Keratinocyte (primary cell): ENCODE measurements at regions not wholly inside any gene's neighbourhood (a gene's known extent, or its start where the extent isn't known, plus 50 kb on each side); places are given as distances from the start of the nearest gene placed in this dataset.

Experiments used
- DNase-seq: peaks from one replicate; pipeline ENCODE4 v3.0.0-alpha.2; 2011; ENCODE audit warnings: low read depth, missing footprints, low spot score
- FAIRE-seq: peaks from 2 replicates; lab custom pipeline; 2011; peaks lifted over from hg19 to GRCh38; lab: Jason Lieb, UNC
- H2AFZ ChIP-seq: 2 replicates; pipeline ENCODE4 v1.6.0; 2012; ENCODE audit warnings: low read length, control low read depth, inconsistent platforms; ENCODE audit not compliant: control insufficient read depth
- H3K27ac ChIP-seq: 2 replicates; pipeline ENCODE4 v1.5.1; 2011; ENCODE audit warnings: low read length; ENCODE audit not compliant: control insufficient read depth, insufficient read depth
- H3K27me3 ChIP-seq: 3 replicates; pipeline ENCODE4 v1.6.0; 2011; ENCODE audit warnings: low read length; ENCODE audit not compliant: control insufficient read depth, insufficient read depth; ENCODE audit errors: extremely low read depth
- H3K36me3 ChIP-seq, 2 experiments: 2 replicates in 1 of 2; 3 replicates in 1 of 2; pipeline ENCODE4 v1.5.1; 2011; ENCODE audit warnings: low read length in 2 of 2, mild to moderate bottlenecking in 1 of 2; ENCODE audit not compliant: control insufficient read depth in 2 of 2, insufficient read depth in 2 of 2; ENCODE audit errors: extremely low read depth in 1 of 2
- H3K4me1 ChIP-seq: 3 replicates; pipeline ENCODE4 v1.5.1; 2011; ENCODE audit warnings: low read length; ENCODE audit not compliant: control insufficient read depth, insufficient read depth; ENCODE audit errors: extremely low read depth
- H3K4me2 ChIP-seq: 3 replicates; pipeline ENCODE4 v1.6.0; 2011; ENCODE audit warnings: low read depth, low read length; ENCODE audit not compliant: control insufficient read depth, insufficient read depth; ENCODE audit errors: extremely low read depth
- H3K4me3 ChIP-seq, 3 experiments: fragments of 200-600 bp in 1 of 3; sonication (generic) in 1 of 3; 2 replicates in 2 of 3; 3 replicates in 1 of 3; pipeline ENCODE4 v1.5.1; 2011 to 2016; ENCODE audit warnings: low read length in 3 of 3, mild to moderate bottlenecking in 3 of 3, control low read depth in 2 of 3, inconsistent platforms in 1 of 3, low read depth in 1 of 3, mixed read lengths in 1 of 3, mixed run types in 1 of 3, moderate library complexity in 1 of 3; ENCODE audit not compliant: control insufficient read depth in 2 of 3, insufficient read depth in 2 of 3; ENCODE audit errors: extremely low read depth in 1 of 3
- H3K79me2 ChIP-seq: 2 replicates; pipeline ENCODE4 v1.6.0; 2012; ENCODE audit warnings: low read length; ENCODE audit not compliant: control insufficient read depth, insufficient read depth
- H3K9ac ChIP-seq: 3 replicates; pipeline ENCODE4 v1.6.0; 2011; ENCODE audit warnings: low read length; ENCODE audit not compliant: control insufficient read depth, insufficient read depth; ENCODE audit errors: extremely low read depth
- H3K9me1 ChIP-seq: 3 replicates; pipeline ENCODE4 v1.6.0; 2011; ENCODE audit warnings: low read length; ENCODE audit not compliant: control insufficient read depth, insufficient read depth; ENCODE audit errors: extremely low read depth
- H3K9me3 ChIP-seq: 2 replicates; pipeline ENCODE4 v1.5.1; 2012; ENCODE audit warnings: low read depth, low read length; ENCODE audit not compliant: control insufficient read depth
- H4K20me1 ChIP-seq: 3 replicates; pipeline ENCODE4 v1.6.0; 2011; ENCODE audit warnings: low read length; ENCODE audit not compliant: control insufficient read depth, insufficient read depth; ENCODE audit errors: extremely low read depth
- CTCF ChIP-seq, 3 experiments: IDR thresholded peaks in 1 of 3; conservative IDR thresholded peaks in 1 of 3; optimal IDR thresholded peaks in 1 of 3; 2 replicates in 2 of 3; 3 replicates in 1 of 3; pipeline versions ENCODE3 to v1.5.1; 2011; ENCODE audit warnings: low read length in 3 of 3, mild to moderate bottlenecking in 3 of 3, moderate library complexity in 2 of 3, control low read depth in 1 of 3, inconsistent platforms in 1 of 3; ENCODE audit not compliant: insufficient read depth in 2 of 3; ENCODE audit errors: extremely low read depth in 1 of 3
- EZH2 ChIP-seq: IDR thresholded peaks from one replicate; pipeline ENCODE4 v1.6.1; 2012; ENCODE audit warnings: inconsistent platforms, mild to moderate bottlenecking, low read length, moderate library complexity
- dilution Hi-C: fragments of 300-500 bp; cut with MboI; formaldehyde crosslinking; loops from one replicate; pipeline ENCODE4 v1.7.0; 2020; ENCODE audit warnings: low sequenced_read_pairs; ENCODE audit not compliant: extremely low pct_ligation_motif_present

- no peaks in the 10 kb centered on the region for H3K79me2 ChIP-seq
- dilution Hi-C loops, result no loop called here
- no peak overlapping the region for H3K4me3 ChIP-seq
- H3K9ac ChIP-seq, result no peak overlapping the region
- peaks cover 3% of the 10 kb centered on the region for H3K27me3 ChIP-seq
- no peak overlapping the region for H3K4me2 ChIP-seq
- no peaks in the 10 kb centered on the region for H3K9me1 ChIP-seq
- no peak overlapping the region for H2AFZ ChIP-seq
- H3K9me3 ChIP-seq, result no peaks in the 10 kb centered on the region
- no peak for TF ChIP-seq CTCF (optimal IDR thresholded peaks at IDR 0.05 in 1 of 3, IDR thresholded peaks at IDR 0.05 in 1 of 3, conservative IDR thresholded peaks at IDR 0.05 in 1 of 3; ENCODE audit: extremely low read depth in 1 of 3, insufficient read depth in 2 of 3, low read length in 3 of 3)
- TF ChIP-seq EZH2, result no peak
- no peak for FAIRE-seq
- H4K20me1 ChIP-seq, result no peaks in the 10 kb centered on the region
- no peak overlapping the region for H3K27ac ChIP-seq
- DNase-seq, result no peak
- H3K4me1 ChIP-seq, result no peaks in the 10 kb centered on the region
- H3K36me3 ChIP-seq, result no peaks in the 10 kb centered on the region
Observed at GRCh38 chr13:50355797-50356196, 340.6 kb downstream of the KCNRG start.

GRCh38 chr13:50357136-50357535 is 341.9 kb downstream of the KCNRG start:
- TF ChIP-seq CTCF (optimal IDR thresholded peaks at IDR 0.05 in 1 of 3, IDR thresholded peaks at IDR 0.05 in 1 of 3, conservative IDR thresholded peaks at IDR 0.05 in 1 of 3; ENCODE audit: extremely low read depth in 1 of 3, insufficient read depth in 2 of 3, low read length in 3 of 3), result no peak
- TF ChIP-seq EZH2, result no peak
- no peaks in the 10 kb centered on the region for H3K27me3 ChIP-seq
- FAIRE-seq (no peak), DNase-seq (no peak)
- H3K9me1 ChIP-seq, result no peaks in the 10 kb centered on the region
- no peaks in the 10 kb centered on the region for H3K36me3 ChIP-seq
- H3K9ac ChIP-seq, result no peak overlapping the region
- H3K79me2 ChIP-seq, result no peaks in the 10 kb centered on the region
- dilution Hi-C loops, result no loop called here
- no peak overlapping the region for H2AFZ ChIP-seq
- H4K20me1 ChIP-seq, result no peaks in the 10 kb centered on the region
- H3K4me2 ChIP-seq, result no peak overlapping the region
- no peaks in the 10 kb centered on the region for H3K4me1 ChIP-seq
- H3K4me3 ChIP-seq, result no peak overlapping the region
- H3K9me3 ChIP-seq, result no peaks in the 10 kb centered on the region
- H3K27ac ChIP-seq, result no peak overlapping the region
